Chondrocyte (in vitro differentiated cells): ENCODE measurements at regions not wholly inside any gene's neighbourhood (a gene's known extent, or its start where the extent isn't known, plus 50 kb on each side); places are given as distances from the start of the nearest gene placed in this dataset.

Experiments used
- DNase-seq: peaks from one replicate; pipeline ENCODE4 v3.0.0; 2021; ENCODE audit warnings: mixed read lengths, low spot score
- H3K27ac Mint-ChIP-seq: one replicate; pipeline ENCODE4 v1.8.0; 2021; ENCODE audit warnings: mild to moderate bottlenecking, moderate library complexity, mixed read lengths; ENCODE audit not compliant: unreplicated experiment
- H3K27me3 Mint-ChIP-seq: 2 replicates; pipeline ENCODE4 v1.8.0; 2021; ENCODE audit warnings: low read depth, mixed read lengths
- H3K36me3 Mint-ChIP-seq: 2 replicates; pipeline ENCODE4 v1.8.0; 2021; ENCODE audit warnings: low read depth, mixed read lengths
- H3K4me1 Mint-ChIP-seq: 2 replicates; pipeline ENCODE4 v1.8.0; 2021; ENCODE audit warnings: low read depth, mild to moderate bottlenecking, mixed read lengths
- H3K4me3 Mint-ChIP-seq: one replicate; pipeline ENCODE4 v1.8.0; 2021; ENCODE audit warnings: mild to moderate bottlenecking, moderate library complexity, mixed read lengths; ENCODE audit not compliant: unreplicated experiment
- H3K9me3 Mint-ChIP-seq: 2 replicates; pipeline ENCODE4 v1.8.0; 2021; ENCODE audit warnings: low read depth, mixed read lengths
- CTCF ChIP-seq: fragments of 200-600 bp; sonication (generic); IDR thresholded peaks from 2 replicates; pipeline ENCODE4 v1.5.0; 2021; ENCODE audit warnings: antibody characterized with exemption, mild to moderate bottlenecking, moderate library complexity

GRCh38 chr4:119937746-119938145 is 128.9 kb downstream of the MAD2L1 start:
- no peaks in the 10 kb centered on the region for H3K36me3 Mint-ChIP-seq
- no peak overlapping the region for H3K27ac Mint-ChIP-seq
- no peak overlapping the region for H3K4me3 Mint-ChIP-seq
- H3K9me3 Mint-ChIP-seq = peaks cover 3% of the 10 kb centered on the region
- no peaks in the 10 kb centered on the region for H3K27me3 Mint-ChIP-seq
- H3K4me1 Mint-ChIP-seq = peaks cover 6% of the 10 kb centered on the region
- no peak for TF ChIP-seq CTCF
- DNase-seq = no peak

- Mint-ChIP-seq H3K27ac (no peak overlapping the region), H3K4me1 (no peaks in the 10 kb centered on the region), H3K4me3 (no peak overlapping the region), H3K9me3 (peaks cover 4% of the 10 kb centered on the region), H3K36me3 (peaks cover 3% of the 10 kb centered on the region), H3K27me3 (no peaks in the 10 kb centered on the region)
- no peak for DNase-seq
- TF ChIP-seq CTCF = no peak
Measured at GRCh38 chr4:119933606-119934005, 133.0 kb downstream of the MAD2L1 start.

GRCh38 chr4:119932277-119932676 is 134.4 kb downstream of the MAD2L1 start:
- Mint-ChIP-seq H3K4me3 (no peak overlapping the region), H3K36me3 (peaks cover 3% of the 10 kb centered on the region), H3K27me3 (no peaks in the 10 kb centered on the region), H3K9me3 (peaks cover 4% of the 10 kb centered on the region), H3K27ac (no peak overlapping the region), H3K4me1 (no peaks in the 10 kb centered on the region)
- DNase-seq = no peak
- TF ChIP-seq CTCF = no peak

- TF ChIP-seq CTCF = no peak
- no peak overlapping the region for H3K4me3 Mint-ChIP-seq
- no peak for DNase-seq
Measured at GRCh38 chr4:119930546-119930945, 136.1 kb downstream of the MAD2L1 start.

GRCh38 chr4:119921830-119922229 is 144.8 kb downstream of the MAD2L1 start:
- Mint-ChIP-seq H3K27ac (no peak overlapping the region), H3K9me3 (peaks cover 23% of the 10 kb centered on the region), H3K36me3 (no peaks in the 10 kb centered on the region), H3K4me3 (no peak overlapping the region), H3K4me1 (no peaks in the 10 kb centered on the region), H3K27me3 (no peaks in the 10 kb centered on the region)
- TF ChIP-seq CTCF = no peak
- DNase-seq = no peak

More at GRCh38 chr4:119930546-119930945, 136.1 kb downstream of the MAD2L1 start:
- Mint-ChIP-seq H3K27ac (no peak overlapping the region), H3K36me3 (peaks cover 3% of the 10 kb centered on the region), H3K9me3 (peaks cover 4% of the 10 kb centered on the region), H3K27me3 (no peaks in the 10 kb centered on the region), H3K4me1 (no peaks in the 10 kb centered on the region)
